GM11168 (cell line): ENCODE measurements at regions not wholly inside any gene's neighbourhood (a gene's known extent, or its start where the extent isn't known, plus 50 kb on each side); places are given as distances from the start of the nearest gene placed in this dataset.
"Not testable (repeated sequence)": the region's sequence is repeated elsewhere in the genome, so short reads cannot be mapped to it uniquely, and the experiment has no call there.

Source experiments
- in situ Hi-C: fragments of 300-500 bp; cut with MboI; formaldehyde crosslinking; loops from one replicate; pipeline ENCODE4 v1.12.0; 2022; ENCODE audit warnings: low sequenced_read_pairs; ENCODE audit not compliant: unreplicated experiment

DNA sequence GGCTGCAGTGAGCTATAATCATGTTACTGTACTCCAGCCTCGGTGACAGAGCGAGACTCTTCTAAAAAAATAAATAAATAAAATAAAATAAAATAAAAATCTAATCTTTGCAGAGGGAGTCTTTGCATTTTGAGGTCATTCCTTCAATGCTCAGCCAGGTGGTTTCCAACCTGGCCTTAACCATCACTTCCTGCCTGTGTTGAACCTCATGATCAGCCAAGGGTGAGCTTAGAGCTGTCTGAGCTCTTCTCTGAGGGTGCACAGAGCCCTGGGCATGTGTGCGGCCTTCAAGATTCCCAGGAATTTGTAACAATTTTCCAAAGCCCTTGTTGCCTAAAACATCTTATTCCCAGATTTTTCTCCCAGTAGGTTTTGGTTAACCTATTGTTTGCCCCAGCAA lies 94.3 kb downstream of the KCNJ12 start:
- in situ Hi-C loops = not testable (repeated sequence)

- in situ Hi-C loops = no loop called here
Observed at GRCh38 chr17:21470861-21471260, 94.7 kb downstream of the KCNJ12 start.

- in situ Hi-C loops = loop anchor here (25.0 kb wide), 1 partner anchor 363 kb away; no protein-coding TSS in a partner anchor
Observed at GRCh38 chr17:21474815-21475214, 98.7 kb downstream of the KCNJ12 start.

DNA sequence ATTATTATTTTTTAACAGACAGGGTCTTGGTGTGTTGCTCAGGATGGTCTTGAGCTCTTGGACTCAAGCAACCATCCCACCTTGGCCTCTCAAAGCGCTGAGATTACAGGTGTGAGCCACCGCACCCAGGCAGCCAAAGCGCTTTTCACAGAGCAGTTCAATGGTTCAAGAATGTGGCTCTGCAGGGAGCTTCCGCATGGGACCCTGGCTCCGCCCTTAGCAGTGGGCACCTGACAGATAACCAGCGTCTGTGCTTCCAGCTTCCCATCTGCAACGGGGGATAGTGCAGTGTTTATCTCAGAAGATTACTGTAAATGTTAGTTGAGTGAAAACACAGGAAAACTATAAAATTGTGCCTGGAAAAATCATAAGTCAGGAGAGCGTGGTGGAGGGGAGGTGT lies 99.4 kb downstream of the KCNJ12 start:
- in situ Hi-C loops = loop anchor here (25.0 kb wide), 1 partner anchor 363 kb away; no protein-coding TSS in a partner anchor

GRCh38 chr17:21476867-21477266 lies 100.7 kb downstream of the KCNJ12 start:
- in situ Hi-C loops = loop anchor here (25.0 kb wide), 1 partner anchor 365 kb away; no protein-coding TSS in a partner anchor

GRCh38 chr17:21482189-21482865 lies 106.2 kb downstream of the KCNJ12 start:
- in situ Hi-C loops = loop anchor here (25.0 kb wide), 1 partner anchor 370 kb away; no protein-coding TSS in a partner anchor

DNA sequence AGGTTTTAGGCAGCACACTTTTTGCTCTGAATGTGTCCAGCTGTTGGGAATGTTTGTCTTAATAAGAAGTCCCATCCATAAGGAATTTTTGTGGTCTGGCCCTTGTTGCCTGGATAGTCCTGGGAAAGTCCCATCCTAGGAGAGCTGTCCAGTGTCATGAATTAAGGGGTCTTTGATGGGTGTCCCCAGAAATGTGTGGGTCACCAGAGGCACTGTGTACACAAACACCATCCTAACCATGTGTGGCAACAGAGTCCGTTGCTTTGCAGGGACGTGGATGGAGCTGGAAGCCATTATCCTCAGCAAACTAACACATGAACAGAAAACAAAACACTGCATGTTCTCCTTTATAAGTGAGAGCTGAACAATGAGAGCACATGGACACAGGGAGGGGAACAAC lies 111.9 kb downstream of the KCNJ12 start:
- in situ Hi-C loops = loop anchor here (25.0 kb wide), 1 partner anchor 376 kb away; no protein-coding TSS in a partner anchor

DNA sequence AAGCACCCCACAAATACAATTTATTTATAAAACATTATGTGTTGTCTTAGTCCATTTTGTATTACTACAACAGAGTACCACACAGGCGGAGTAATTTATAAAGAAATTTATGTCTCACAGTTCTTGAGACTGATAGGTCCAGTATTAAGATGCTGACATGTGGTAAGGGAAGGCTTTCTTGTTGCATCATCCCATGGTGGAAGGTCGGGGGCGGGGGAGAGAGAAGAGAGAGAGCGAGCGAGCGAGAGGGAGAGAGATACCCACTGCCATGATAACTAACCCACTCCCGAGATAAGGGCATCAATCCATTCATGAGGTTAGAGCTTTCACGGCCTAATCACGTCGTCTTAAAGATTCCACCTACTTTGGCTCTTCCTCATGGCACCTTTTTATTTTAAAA lies 117.8 kb downstream of the KCNJ12 start:
- in situ Hi-C loops = loop anchor here (25.0 kb wide), 1 partner anchor 382 kb away; no protein-coding TSS in a partner anchor

DNA sequence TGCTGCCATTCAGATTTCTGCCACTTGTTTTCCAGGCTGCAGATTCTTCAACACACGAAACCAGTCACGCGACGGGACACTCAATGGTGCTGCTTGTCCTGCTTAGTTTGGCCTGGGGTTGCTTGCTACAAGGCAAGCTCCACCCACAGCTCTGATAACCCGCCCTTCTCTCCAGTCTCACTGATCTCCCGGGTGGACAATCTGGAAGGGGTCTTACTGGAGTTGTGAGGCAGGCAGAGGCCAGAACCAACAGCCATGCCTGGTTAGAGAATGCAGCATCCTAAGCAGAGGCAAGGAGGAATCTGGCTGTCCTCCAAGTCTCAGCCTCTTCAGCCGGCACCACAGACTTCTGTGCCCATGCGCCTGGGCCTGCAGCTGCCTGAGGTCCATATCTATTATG lies 119.1 kb downstream of the KCNJ12 start:
- in situ Hi-C loops = loop anchor here (25.0 kb wide), 1 partner anchor 383 kb away; no protein-coding TSS in a partner anchor

DNA sequence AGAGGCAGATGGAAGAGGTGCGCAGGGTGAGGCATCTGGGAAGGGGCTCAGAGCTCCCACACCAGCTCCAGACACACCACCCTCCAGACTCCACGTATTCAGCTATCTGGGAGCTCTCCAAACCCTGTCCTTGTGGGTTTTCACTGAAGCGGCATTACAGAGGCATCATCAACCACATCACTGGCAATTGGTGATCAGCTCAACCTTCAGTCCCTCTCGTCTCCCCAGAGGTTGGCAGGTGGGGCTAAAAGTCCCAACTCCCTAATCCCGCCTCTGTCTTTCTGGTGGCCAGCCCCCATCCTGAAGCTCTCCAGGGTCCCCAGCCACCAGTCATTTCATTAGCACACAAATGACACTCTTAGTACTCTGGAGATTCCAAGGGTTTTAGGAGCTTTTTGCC lies 123.9 kb downstream of the KCNJ12 start:
- in situ Hi-C loops = no loop called here

DNA sequence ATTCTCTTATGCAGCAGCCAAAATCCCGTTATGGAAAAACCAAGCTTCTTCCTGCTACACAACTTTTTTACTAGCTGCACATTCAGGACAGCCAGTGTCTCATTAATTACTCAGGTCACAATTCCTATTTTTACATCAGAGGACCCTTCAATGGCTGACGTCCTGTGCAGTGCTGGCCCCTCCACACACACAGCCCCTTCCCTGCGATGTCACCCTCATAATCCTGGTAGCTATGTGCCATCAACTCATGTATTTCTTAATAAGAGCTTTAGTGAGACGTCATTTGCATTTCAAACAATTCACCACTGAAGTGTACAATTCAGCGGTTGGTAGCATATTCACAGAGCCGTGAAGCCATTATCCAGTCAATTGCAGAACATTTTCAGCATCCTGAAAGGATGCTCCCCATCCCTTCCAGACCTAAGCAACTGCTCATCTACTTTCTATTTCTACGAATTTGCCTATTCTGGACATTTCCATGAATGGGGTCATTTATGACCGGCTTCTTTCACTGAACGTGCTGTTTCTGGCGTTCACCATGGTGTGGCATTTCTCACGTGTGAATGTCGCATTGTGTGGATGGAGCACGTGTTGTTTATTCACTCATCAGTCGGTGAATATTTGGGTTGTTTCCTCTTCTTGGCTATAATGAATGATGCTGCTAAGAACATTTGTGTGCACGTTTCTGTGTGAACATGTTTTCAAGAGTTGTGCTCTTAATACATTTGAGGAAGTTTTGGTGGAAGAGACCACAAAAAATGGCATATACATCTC lies 126.0 kb downstream of the KCNJ12 start:
- in situ Hi-C loops = not testable (repeated sequence)

DNA sequence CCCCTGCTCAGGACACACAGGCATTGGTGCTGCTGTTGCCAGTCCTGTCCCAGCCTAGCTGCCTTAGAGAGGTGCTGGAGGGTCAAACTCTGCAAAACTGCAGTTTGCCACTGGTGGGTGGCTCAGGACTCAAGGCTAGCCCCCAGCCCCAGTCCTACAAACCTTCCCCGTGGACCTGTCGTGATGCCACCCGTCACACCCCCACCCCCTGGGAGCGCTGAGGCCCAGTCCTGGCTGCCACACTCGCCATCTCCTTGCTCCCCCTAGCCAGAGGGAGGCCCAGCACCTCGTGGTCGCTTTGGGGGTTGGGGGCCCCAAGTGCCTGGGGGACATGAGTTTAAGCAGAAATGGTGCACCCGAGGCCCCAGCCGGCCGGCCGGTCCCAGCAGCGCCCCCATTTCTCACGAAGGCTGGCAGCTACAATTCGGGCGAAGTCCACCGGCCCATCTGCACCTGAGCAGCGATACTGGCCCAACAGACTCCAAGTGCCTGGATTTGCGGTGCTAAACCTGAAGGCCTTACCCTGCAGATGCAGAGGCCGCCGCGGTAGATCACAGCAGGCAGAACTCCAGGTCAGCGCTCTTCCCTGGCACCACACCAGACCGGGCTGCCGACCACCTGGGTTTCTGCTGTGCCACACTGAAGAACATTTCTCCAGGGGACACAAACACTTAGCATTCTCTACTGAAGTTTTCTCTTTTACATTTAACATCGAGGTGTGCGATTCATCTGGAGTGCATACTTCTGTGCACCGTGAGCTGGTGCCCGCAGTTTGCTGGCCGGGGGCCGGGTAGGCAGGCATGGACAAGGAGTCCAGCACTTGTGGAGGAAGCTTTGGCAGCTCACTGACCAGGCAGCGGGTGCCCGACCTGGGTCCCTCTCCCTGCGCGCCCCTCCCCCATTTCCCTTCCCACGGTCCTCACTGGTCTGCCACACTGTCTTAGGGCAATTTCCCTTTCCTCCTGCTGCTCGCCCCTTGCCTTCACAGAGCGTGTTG lies 130.0 kb downstream of the KCNJ12 start:
- in situ Hi-C loops = no loop called here

DNA sequence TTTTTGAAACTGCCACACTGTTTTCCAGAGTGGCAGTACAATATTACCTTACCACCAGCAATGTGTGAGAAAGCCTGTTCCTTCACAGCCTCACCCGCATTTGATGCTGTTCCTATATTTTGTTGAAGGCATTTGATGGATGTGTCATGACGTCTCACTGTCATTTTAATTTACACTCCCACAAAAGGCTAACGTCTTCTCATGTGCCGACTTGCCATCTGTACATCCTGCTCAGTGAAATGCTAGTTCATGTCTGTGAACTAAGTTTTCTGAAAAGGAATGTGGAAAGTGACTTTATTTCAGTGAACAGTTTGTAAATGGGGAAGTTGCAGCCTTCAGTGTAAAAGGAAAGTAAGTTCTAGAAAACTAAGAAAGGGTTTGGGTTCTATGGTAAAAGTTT lies 131.6 kb downstream of the KCNJ12 start:
- in situ Hi-C loops = not testable (repeated sequence)

- in situ Hi-C loops = no loop called here
Observed at GRCh38 chr17:21508211-21508610, 132.1 kb downstream of the KCNJ12 start.

DNA sequence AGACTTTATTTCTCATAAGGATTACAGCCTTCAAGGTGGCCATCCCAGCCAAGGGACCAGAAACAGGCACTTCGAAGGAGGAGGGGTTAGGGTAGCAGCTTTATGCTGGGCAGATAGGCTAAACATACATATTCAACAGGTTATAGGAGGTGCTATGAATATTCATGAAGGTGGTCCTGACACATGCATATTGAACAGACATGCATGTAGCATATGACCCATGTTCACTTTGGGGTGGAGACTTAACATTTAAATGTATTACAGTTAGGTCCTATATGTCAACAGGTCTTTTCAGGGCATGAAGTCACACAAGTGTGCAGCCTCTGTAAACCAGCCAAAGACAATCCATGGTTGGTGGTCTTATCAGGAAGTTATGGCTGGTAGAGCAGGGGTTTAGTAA lies 133.2 kb downstream of the KCNJ12 start:
- in situ Hi-C loops = not testable (repeated sequence)

- in situ Hi-C loops = no loop called here
Observed at GRCh38 chr17:21510686-21511362, 134.7 kb downstream of the KCNJ12 start.

DNA sequence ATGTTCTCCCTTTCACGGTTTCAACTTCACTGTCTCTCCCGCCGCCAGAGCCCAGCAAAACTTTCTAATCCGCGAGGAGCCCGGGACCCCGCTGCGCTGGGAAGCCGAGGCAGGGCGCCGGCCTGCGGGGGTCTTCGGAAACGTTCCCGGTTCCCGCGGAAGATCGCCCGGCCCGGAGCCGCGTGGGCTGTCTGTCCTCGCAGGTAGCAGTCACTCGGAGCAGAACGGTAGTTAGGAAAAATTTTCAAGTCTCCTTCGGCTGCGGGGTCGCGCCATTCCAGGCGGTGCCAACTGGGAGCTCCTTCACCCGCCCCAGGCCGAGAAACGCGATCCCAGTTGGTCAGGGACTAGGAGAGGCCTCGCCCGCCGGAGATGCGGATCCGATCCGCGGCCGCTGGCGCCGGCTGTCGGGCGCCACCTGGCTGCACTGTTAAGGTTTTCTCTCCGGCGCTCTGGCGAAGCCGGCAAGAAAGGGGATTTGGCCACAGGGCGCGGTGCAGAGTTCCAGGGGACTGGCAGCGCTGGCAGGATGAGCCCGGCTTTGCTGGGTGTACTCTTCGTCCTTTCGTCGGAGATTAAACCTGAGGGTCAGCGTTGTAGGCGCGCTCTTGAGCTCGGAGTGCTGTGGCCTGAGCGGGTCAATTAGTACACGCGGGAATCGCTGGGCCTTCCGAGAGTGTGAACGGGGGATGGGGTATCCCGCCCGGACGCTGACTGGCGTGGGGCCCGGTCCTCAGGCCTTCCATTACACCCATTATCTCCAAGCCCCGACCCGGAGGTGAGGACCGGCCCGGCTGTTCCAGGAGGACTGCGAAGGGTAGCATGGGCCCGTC lies 135.4 kb downstream of the KCNJ12 start:
- in situ Hi-C loops = no loop called here

- in situ Hi-C loops = no loop called here
Observed at GRCh38 chr17:21512307-21513011, 136.3 kb downstream of the KCNJ12 start.
